ENCODE measurements at regions not wholly inside any gene's neighbourhood (a gene's known extent, or its start where the extent isn't known, plus 50 kb on each side); places are given as distances from the start of the nearest gene placed in this dataset.

DNA sequence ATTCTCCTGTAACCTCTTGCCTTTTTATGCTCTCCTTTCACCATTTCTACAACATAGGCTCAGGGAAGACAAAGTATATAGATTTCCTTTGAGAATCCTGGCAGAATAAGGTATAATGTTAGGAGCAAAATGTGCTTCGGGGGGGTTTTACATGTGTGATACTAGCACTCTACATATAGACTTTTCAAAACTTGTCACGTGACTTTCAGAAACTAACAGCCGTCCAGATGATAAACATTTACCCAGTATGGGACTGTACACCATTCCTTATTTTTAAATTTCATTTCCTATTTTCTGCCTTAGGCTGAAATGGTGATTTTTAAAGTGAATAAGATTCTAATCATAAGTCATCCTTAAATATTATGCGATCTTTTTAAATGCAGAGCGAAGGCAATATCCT is 420.4 kb upstream of the PITX2 start:
- DNase-seq (ENCODE audit: extremely low spot score), result no peak
- ChIA-PET POLR2A (no interaction called here), CTCF (no interaction called here)
- TF ChIP-seq SUZ12 (IDR thresholded peaks at IDR 0.05) (no peak), CTBP1 (IDR thresholded peaks at IDR 0.05; ENCODE audit: borderline replicate concordance) (no peak), ELF4 (IDR thresholded peaks at IDR 0.05) (no peak), FOXK2 (IDR thresholded peaks at IDR 0.05) (no peak), HDGF (IDR thresholded peaks at IDR 0.05; ENCODE audit: borderline replicate concordance) (no peak), SP1 (IDR thresholded peaks at IDR 0.05) (no peak), L3MBTL2 (conservative IDR thresholded peaks at IDR 0.05) (no peak), TARDBP (IDR thresholded peaks at IDR 0.05) (no peak), FOXM1 (IDR thresholded peaks at IDR 0.05; ENCODE audit: borderline replicate concordance) (no peak), FOXA1 (IDR thresholded peaks at IDR 0.05) (no peak), BHLHE40 (IDR thresholded peaks at IDR 0.05; ENCODE audit: borderline replicate concordance) (no peak), ARNT (IDR thresholded peaks at IDR 0.05) (no peak)
- TF ChIP-seq, protein P1, sequence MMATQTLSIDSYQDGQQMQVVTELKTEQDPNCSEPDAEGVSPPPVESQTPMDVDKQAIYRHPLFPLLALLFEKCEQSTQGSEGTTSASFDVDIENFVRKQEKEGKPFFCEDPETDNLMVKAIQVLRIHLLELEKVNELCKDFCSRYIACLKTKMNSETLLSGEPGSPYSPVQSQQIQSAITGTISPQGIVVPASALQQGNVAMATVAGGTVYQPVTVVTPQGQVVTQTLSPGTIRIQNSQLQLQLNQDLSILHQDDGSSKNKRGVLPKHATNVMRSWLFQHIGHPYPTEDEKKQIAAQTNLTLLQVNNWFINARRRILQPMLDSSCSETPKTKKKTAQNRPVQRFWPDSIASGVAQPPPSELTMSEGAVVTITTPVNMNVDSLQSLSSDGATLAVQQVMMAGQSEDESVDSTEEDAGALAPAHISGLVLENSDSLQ (IDR thresholded peaks at IDR 0.05), result no peak

DNA sequence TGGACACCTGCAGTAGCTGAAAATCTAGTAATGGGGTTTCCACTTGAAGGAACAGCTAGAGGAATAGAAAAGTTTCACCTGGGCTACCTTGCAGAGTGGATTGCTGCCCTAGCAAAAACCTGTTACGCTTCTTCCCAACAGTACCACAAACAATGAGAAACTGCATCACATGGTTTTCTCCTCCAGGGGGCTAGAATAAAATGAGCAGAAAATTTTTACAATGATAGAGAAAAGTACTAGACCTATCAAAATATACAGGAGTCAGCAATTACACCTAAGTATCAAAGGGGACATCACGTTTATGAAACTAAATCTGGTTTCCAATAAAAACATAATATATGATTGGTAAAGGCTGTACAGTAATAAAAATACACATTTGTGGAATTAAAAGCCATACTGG is 423.1 kb upstream of the PITX2 start:
- TF ChIP-seq ELF4 (IDR thresholded peaks at IDR 0.05) (no peak), TARDBP (IDR thresholded peaks at IDR 0.05) (no peak), FOXK2 (IDR thresholded peaks at IDR 0.05) (no peak), NFRKB (IDR thresholded peaks at IDR 0.05) (no peak), SUZ12 (IDR thresholded peaks at IDR 0.05) (no peak), HDGF (IDR thresholded peaks at IDR 0.05; ENCODE audit: borderline replicate concordance) (no peak), CTBP1 (IDR thresholded peaks at IDR 0.05; ENCODE audit: borderline replicate concordance) (no peak), ZNF384 (IDR thresholded peaks at IDR 0.05) (no peak), LEF1 (IDR thresholded peaks at IDR 0.05; ENCODE audit: borderline replicate concordance) (no peak), FOXM1 (IDR thresholded peaks at IDR 0.05; ENCODE audit: borderline replicate concordance) (no peak)
- CTCF ChIA-PET, result no interaction called here
- POLR2A ChIA-PET, result no interaction called here

DNA sequence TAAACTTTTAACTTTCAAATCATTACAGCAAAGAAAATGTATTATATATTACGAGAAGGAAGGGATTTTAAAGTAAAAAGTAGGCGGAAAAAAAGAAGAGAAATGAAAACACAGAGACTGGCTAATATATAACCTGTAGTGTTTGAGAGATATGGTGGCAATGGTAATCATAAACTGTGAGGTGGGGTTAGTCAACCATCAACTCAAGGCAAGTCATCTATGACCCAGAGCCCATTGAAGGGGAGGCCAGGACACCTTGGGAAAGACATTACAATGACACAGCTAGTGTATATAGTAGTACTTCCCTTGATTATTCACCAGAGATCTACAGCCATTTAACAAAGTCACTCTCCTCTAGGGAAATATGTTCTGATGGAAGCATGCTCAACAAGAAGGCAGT is 423.9 kb upstream of the PITX2 start:
- ChIA-PET POLR2A (no interaction called here), CTCF (no interaction called here)
- no peak for TF ChIP-seq FOXA1 (IDR thresholded peaks at IDR 0.05)
- no peak for DNase-seq (ENCODE audit: extremely low spot score)

More for the DNA sequence above, 423.1 kb upstream of the PITX2 start:
- DNase-seq (ENCODE audit: extremely low spot score), result no peak

DNA sequence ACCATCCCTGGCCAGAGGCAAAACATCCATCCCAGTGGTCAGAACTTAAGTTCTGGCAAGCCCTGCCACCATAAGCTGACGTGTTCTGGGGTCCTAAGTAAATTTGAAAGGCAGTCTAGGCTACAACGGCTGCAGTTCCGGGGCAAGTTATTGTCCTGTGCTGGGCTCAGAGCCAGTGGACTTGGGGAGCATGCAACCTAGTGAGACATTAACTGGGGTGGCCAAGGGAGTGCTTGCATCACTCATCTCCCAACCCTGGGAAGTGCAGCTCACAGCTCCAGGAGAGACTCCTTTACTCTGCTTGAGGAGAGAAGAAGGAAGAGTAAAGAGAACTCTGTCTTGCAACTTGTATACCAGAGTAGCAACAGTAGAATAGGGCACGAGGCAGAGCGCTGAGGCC is 425.4 kb upstream of the PITX2 start:
- CTCF ChIA-PET, result no interaction called here
- no peak for TF ChIP-seq CTBP1 (IDR thresholded peaks at IDR 0.05; ENCODE audit: borderline replicate concordance)
- no peak for TF ChIP-seq SUZ12 (IDR thresholded peaks at IDR 0.05)
- TF ChIP-seq HDGF (IDR thresholded peaks at IDR 0.05; ENCODE audit: borderline replicate concordance), result no peak
- no peak for TF ChIP-seq NFRKB (IDR thresholded peaks at IDR 0.05)
- no peak for TF ChIP-seq L3MBTL2 (conservative IDR thresholded peaks at IDR 0.05)
- no peak for TF ChIP-seq SP1 (IDR thresholded peaks at IDR 0.05)
- TF ChIP-seq FOXM1 (IDR thresholded peaks at IDR 0.05; ENCODE audit: borderline replicate concordance), result no peak
- no peak for TF ChIP-seq ELF4 (IDR thresholded peaks at IDR 0.05)
- no peak for TF ChIP-seq ARNT (IDR thresholded peaks at IDR 0.05)
- no peak for TF ChIP-seq FOXA1 (IDR thresholded peaks at IDR 0.05)
- no peak for TF ChIP-seq TARDBP (IDR thresholded peaks at IDR 0.05)
- DNase-seq (ENCODE audit: extremely low spot score), result no peak

DNA sequence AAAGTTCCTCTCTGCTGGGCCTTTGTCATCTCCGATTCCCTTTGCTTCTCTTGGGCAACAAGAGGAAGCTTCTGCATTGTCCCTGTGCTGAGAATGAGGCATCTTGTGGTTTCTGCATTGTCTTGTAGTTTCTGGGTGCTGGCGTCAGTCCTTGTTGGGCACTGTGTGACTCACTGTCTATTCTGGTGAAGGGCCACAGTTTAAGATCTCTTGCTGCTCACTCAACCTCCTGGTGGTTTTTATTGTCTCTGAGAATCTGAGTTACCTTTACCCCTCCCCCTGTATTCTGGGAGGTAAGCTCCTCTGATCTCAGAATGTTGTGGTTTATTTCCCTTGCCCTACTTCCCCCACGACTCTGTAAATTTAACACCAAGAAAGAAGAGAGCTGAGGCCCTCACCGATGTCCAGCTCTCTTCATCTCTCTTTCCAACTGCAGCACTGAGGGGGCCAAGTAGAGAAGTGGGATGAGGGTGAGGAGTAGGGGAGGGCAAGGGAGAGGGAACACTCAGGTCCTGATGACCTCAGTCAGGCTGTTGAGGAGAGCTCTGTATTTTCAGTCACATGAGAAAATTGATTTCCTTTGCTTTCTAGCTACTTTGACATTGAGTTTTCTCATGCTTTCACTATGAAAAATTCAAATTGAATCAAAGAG is 441.6 kb upstream of the PITX2 start:
- ChIA-PET CTCF (no interaction called here), POLR2A (no interaction called here)
- DNase-seq (ENCODE audit: extremely low spot score), result no peak
- TF ChIP-seq SP1 (IDR thresholded peaks at IDR 0.05) (no peak), FOXK2 (IDR thresholded peaks at IDR 0.05) (no peak), ZNF384 (IDR thresholded peaks at IDR 0.05) (no peak), LEF1 (IDR thresholded peaks at IDR 0.05; ENCODE audit: borderline replicate concordance) (no peak), TARDBP (IDR thresholded peaks at IDR 0.05) (no peak), HDGF (IDR thresholded peaks at IDR 0.05; ENCODE audit: borderline replicate concordance) (no peak), NFRKB (IDR thresholded peaks at IDR 0.05) (no peak), ELF4 (IDR thresholded peaks at IDR 0.05) (no peak), ARNT (IDR thresholded peaks at IDR 0.05) (no peak), SUZ12 (IDR thresholded peaks at IDR 0.05) (no peak)

More for the DNA sequence above, 425.4 kb upstream of the PITX2 start:
- POLR2A ChIA-PET, result no interaction called here

DNA sequence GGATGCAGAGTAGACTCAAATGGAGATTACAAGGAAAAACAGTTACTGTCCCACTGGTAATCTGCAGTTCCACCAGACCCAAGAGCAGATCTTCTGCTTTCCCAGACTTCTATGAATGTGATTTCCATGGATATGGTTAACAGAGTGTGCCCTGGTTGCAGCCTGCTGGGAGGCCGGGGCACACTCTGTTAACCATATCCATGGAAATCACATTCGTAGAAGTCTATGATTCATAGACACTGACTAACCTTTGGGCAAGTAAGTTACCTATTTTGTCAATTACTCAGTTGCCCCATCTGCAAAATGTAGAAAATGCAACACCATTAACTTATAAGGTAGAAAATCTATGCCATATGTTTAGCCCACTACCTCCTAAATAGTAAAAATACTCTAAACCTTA is 443.1 kb upstream of the PITX2 start:
- ChIA-PET CTCF (no interaction called here), POLR2A (no interaction called here)
- no peak for TF ChIP-seq ELF4 (IDR thresholded peaks at IDR 0.05)
- DNase-seq (ENCODE audit: extremely low spot score), result no peak

DNA sequence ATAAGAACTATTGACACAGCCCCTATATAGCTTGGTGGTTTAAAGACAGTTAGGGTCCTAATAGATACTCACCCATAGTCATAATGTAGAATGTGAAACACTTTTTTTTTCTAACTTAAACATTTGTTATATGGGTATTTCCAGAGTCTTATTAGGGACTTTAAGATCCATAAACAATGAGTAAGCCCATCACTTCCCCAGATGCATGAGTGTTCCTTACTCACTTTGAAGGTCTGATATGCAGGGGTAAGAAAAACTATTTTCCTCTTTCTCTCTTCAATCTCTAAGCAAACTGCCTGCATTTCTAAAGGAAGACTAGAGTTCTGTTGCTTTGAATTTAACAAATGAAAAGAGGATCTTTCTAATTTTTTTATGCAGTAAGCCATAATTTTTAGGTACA is 443.6 kb upstream of the PITX2 start:
- TF ChIP-seq SP1 (IDR thresholded peaks at IDR 0.05) (no peak), FOXM1 (IDR thresholded peaks at IDR 0.05; ENCODE audit: borderline replicate concordance) (no peak), BHLHE40 (IDR thresholded peaks at IDR 0.05; ENCODE audit: borderline replicate concordance) (no peak), ZNF384 (IDR thresholded peaks at IDR 0.05) (no peak), TARDBP (IDR thresholded peaks at IDR 0.05) (no peak), SUZ12 (IDR thresholded peaks at IDR 0.05) (no peak), LEF1 (IDR thresholded peaks at IDR 0.05; ENCODE audit: borderline replicate concordance) (no peak), CTBP1 (IDR thresholded peaks at IDR 0.05; ENCODE audit: borderline replicate concordance) (no peak), NFRKB (IDR thresholded peaks at IDR 0.05) (no peak), FOXA1 (IDR thresholded peaks at IDR 0.05) (no peak), L3MBTL2 (conservative IDR thresholded peaks at IDR 0.05) (no peak), ARNT (IDR thresholded peaks at IDR 0.05) (no peak), FOXK2 (IDR thresholded peaks at IDR 0.05) (no peak), HDGF (IDR thresholded peaks at IDR 0.05; ENCODE audit: borderline replicate concordance) (no peak), ELF4 (IDR thresholded peaks at IDR 0.05) (no peak)
- TF ChIP-seq, protein P1 (IDR thresholded peaks at IDR 0.05), result no peak
- DNase-seq (ENCODE audit: extremely low spot score), result no peak
- ChIA-PET POLR2A (no interaction called here), CTCF (no interaction called here)

Measured in HEK293T (cell line).